ENCODE measurements at regions not wholly inside any gene's neighbourhood (a gene's known extent, or its start where the extent isn't known, plus 50 kb on each side); places are given as distances from the start of the nearest gene placed in this dataset.

GRCh38 chr18:53601344-53601743, 623.1 kb downstream of the MBD2 start:
- intact Hi-C loops (cut with DNase I; ENCODE audit: low total_unique reads), result no loop called here
- WGBS, 5 donors, result 77 to 86% (median 81%) methylated on average over 3 of the region's 3 CpGs
- Histone ChIP-seq H3K27me3 (replicated peaks in 1 of 7) (no peaks in the 10 kb centered on the region), H3K4me3 (no peak overlapping the region), H3K36me3 (no peaks in the 10 kb centered on the region), H3K27ac (no peak overlapping the region), H3K4me1 (no peaks in the 10 kb centered on the region), H3K9me3 (no peaks in the 10 kb centered on the region)
- TF ChIP-seq POLR2AphosphoS5 (IDR thresholded peaks at IDR 0.05), result no peak
- no peak for DNase-seq

- TF ChIP-seq CTCF (IDR thresholded peaks at IDR 0.05 in 8 of 11, conservative IDR thresholded peaks at IDR 0.05 in 3 of 11), result no peak
- no peak for TF ChIP-seq POLR2A (IDR thresholded peaks at IDR 0.05)
- 59 to 76% (median 63%) methylated on average over 4 of the region's 4 CpGs for WGBS, 5 donors
- no peak for DNase-seq
- H3K4me1 ChIP-seq, result no peaks in the 10 kb centered on the region
- intact Hi-C loops (cut with DNase I; ENCODE audit: low total_unique reads), result no loop called here
- peaks cover 0 to 11% (median 0%) of the 10 kb centered on the region in 8 donors for H3K9me3 ChIP-seq
- H3K36me3 ChIP-seq, result no peaks in the 10 kb centered on the region
- no peaks in the 10 kb centered on the region for H3K27me3 ChIP-seq (replicated peaks in 1 of 7)
- H3K4me3 ChIP-seq, result no peak overlapping the region
- no peak overlapping the region for H3K27ac ChIP-seq
Observed at GRCh38 chr18:53586923-53587322, 637.5 kb downstream of the MBD2 start.

Data from spleen (tissue), 11 donors.